NCI-H1105 (cell line): ENCODE measurements at regions not wholly inside any gene's neighbourhood (a gene's known extent, or its start where the extent isn't known, plus 50 kb on each side); places are given as distances from the start of the nearest gene placed in this dataset.

Source experiments
- DNase-seq: peaks from one replicate; lab custom pipeline; 2025; lab: John Stamatoyannopoulos, UW

GRCh38 chr16:51579652-51580360 is 428.7 kb upstream of the SALL1 start:
- DNase-seq, result no peak

GRCh38 chr16:51577621-51578303 is 426.7 kb upstream of the SALL1 start:
- DNase-seq, result no peak

GRCh38 chr16:51576498-51577195 is 425.6 kb upstream of the SALL1 start:
- no peak for DNase-seq

DNA sequence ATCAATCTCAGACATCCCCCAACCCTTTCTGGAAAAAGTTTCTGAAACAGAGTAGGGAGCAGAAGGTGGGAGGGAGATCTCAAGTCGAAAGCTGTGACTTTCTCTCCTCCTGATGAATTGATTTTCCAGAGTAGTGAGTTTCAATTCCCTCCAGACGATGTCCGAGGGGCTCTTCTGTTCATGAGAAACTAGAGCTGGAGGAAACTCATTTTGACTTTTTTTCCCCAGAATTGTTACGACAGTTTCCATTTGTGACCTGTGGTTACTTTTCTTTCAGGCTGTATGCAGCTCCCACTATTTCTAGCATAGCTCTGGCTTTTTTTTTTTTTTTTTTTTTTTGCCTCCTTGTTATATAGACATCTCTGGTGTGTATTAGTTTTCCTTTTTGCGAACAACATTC is 422.1 kb upstream of the SALL1 start:
- no peak for DNase-seq

GRCh38 chr16:51569203-51569931 is 418.3 kb upstream of the SALL1 start:
- no peak for DNase-seq

DNA sequence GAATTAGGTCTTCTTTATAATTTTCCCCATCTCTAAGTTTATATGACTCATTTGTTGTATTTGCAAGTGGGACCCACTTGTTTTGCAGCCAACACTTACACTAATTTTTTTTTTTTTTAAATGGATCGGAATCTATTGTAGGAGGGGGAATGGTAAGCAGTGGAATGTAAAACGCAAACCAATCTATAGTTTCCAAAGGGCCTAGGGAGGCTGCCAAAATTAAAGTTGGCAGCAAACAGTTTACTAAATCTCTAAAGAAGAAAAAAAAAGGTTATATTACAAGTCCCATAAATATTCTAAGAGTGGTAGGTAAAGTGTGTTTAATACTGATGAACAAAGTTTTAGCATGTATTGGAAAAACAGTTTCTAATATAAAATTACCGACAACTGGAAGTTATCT is 416.8 kb upstream of the SALL1 start:
- DNase-seq, result no peak

DNA sequence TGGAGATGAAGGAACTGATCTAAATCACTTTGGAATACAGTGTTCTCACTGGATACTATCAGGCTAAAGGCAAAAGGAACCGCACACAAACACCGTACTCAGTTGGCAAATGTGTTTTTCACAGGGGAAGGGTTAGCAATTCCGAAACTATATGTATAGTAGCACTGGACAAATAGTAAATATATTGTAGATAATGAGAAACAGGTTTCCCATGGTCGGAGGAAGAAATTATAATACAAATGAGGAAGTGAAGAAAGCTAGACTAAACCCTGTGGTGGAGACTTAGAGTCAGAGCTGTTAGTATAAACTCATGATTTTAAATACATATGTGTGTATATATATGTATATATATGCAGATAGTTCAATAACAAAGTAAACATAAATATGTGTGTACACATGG is 414.1 kb upstream of the SALL1 start:
- no peak for DNase-seq

DNA sequence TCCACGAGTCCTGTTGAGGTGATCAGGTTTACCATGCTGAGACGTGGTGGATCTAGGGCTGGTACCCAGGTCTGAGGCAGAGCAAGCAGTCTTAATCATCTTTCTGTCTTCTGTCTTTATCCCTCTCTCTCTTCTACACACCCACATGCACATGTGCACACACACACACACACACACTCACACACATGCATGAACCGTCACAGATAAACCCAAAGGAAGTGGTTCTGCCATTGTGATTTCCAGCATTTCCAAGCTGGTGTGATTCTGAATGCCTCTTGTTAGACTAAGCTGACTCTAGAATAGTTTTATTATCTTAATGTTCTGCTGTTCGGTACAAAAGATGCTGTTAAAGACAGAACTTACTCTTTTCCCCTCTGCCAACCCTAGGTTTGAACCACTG is 411.8 kb upstream of the SALL1 start:
- DNase-seq, result no peak

- DNase-seq, result no peak
These were observed 408.8 kb upstream of the SALL1 start for GRCh38 chr16:51559901-51560300.

DNA sequence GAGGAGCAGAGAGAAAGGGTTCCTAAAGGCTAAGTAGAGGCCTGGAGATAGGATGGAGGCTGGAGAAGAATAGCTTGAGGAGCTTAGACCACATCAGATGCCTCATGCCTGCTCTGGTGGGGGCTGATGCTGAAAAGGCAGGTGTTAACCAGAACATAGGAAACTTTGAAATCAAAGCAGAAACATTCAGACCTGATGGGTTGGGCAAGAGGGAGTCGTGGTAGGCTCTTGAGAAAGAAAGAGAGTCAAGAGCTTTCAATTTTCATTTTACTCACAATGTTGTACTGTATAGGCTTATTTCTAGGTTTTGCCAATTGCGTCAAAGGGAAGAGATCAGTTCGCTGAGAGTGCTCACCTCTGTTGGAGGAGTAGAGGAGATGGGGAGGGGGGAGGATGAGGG is 406.6 kb upstream of the SALL1 start:
- no peak for DNase-seq

GRCh38 chr16:51556694-51557340 is 405.7 kb upstream of the SALL1 start:
- DNase-seq, result no peak

- DNase-seq, result no peak
These were observed 402.8 kb upstream of the SALL1 start for GRCh38 chr16:51553910-51554309.

GRCh38 chr16:51553314-51553713 is 402.2 kb upstream of the SALL1 start:
- no peak for DNase-seq

GRCh38 chr16:51550800-51551347 is 399.8 kb upstream of the SALL1 start:
- no peak for DNase-seq

GRCh38 chr16:51549836-51550235 is 398.8 kb upstream of the SALL1 start:
- no peak for DNase-seq

DNA sequence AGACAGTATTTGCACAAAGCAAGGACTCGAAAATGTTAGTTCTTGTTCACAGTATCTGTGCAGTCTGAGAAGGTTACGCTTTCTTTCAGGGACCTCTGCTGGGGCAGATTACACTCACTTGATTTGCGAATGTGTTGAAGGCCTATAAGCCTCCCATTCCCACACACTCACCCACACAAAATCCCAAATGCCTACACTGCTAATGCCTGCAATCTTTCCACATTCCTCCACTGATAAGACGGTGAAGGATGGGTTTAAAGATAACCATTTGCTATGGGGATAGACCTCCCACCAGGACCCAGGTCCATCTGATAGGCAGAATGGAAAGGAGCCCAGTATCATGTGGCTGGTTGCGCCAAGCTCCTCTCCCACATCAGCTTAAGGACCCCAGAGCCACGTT is 394.9 kb upstream of the SALL1 start:
- DNase-seq, result no peak

GRCh38 chr16:51544851-51545467 is 393.9 kb upstream of the SALL1 start:
- DNase-seq, result no peak

DNA sequence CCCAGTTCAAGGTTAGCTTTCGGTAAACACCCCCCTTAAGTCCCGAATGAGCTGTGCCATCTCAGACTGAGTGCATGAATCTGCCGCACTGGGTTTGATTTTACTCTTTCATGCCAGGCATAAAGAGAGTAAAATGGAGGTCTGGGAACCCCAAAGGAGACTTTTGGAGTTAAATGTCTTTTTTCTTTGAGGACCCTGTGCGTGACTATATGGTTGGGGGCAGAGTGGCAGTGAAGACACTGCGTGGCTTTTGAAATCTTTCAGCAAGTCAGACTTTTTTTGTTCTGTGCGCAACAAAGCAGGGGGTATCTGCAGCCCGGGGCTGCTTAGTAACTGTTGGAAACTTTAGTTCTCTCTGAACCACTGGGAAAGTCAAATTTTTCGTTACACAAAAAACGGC is 392.9 kb upstream of the SALL1 start:
- DNase-seq, result no peak

DNA sequence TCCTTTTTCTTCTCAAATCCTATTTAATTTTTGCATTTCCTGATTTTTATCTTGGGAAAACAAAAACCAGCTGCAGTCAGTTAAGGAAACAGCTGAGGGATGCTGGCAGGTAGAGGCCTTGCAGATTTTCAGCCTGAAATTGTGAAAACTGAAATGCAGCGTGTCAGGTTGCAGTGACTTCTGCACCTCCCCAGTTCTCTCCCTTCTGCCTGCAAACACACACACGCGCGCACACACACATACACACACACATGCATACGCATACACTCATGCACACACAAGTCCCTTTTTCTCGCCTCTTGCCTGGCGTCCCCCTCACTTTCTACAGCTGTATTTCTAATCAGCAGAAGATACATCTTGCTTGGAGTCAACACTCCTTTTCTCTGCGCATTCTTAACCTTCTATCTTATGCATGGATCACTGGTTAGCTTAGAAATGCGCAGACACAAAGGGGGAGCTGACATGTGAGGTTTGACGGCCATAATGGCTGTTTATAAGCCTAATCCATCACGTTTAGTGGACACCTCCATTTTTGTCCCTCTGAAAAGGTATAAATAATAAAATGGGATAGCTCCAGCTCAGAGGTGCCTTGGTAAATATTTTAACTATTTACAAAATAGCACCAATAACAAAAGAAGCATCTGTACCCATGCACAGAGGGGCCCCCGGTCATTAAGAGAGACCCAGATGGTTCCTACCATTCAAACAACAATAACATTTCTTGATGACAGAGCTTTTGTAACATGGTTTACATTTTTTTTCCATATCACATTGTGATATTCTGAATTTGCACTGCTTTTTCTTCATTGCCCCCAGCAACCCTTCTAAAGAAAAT is 392.1 kb upstream of the SALL1 start:
- no peak for DNase-seq

DNA sequence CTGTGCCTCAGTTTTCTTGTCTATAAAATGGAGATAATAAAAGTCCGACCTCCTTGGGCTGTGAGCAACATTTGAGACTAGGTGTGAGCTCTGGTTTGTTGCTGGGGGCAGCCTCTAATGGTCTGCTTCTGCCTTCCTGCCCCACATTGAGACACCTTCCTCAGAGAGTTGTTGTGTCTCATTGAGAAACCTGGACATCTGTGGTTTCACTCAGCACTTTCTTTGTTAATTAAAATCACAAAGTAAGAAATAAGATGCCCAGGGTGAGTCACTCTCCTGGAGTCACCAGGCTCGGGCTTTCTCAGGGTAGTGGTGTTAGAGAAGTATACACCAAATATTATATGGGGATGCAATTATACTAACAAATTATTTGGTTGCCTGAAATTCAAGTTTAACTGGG is 389.2 kb upstream of the SALL1 start:
- DNase-seq, result no peak
